Fibroblast of lung (primary cell): ENCODE measurements at regions not wholly inside any gene's neighbourhood (a gene's known extent, or its start where the extent isn't known, plus 50 kb on each side); places are given as distances from the start of the nearest gene placed in this dataset.

Experiments used
- DNase-seq, 2 donors: peaks; one replicate each; pipeline versions ENCODE4 v3.0.0 to v3.0.0-alpha.2; 2010; ENCODE audit warnings: low read depth in 2 of 2
- H2AFZ ChIP-seq: 2 replicates; pipeline ENCODE4 v1.5.1; 2012; ENCODE audit warnings: low read length, control low read depth, inconsistent platforms
- H3K27ac ChIP-seq: 2 replicates; pipeline ENCODE4 v1.5.1; 2011; ENCODE audit warnings: low read length, control low read depth; ENCODE audit not compliant: insufficient read depth
- H3K27me3 ChIP-seq: 2 replicates; pipeline ENCODE4 v1.5.1; 2011; ENCODE audit warnings: mild to moderate bottlenecking, low read length; ENCODE audit not compliant: control insufficient read depth, insufficient read depth
- H3K36me3 ChIP-seq: 2 replicates; pipeline ENCODE4 v1.5.1; 2011; ENCODE audit warnings: low read length; ENCODE audit not compliant: control insufficient read depth, insufficient read depth
- H3K4me1 ChIP-seq: 2 replicates; pipeline ENCODE4 v1.5.1; 2011; ENCODE audit warnings: low read length; ENCODE audit not compliant: control insufficient read depth, insufficient read depth; ENCODE audit errors: extremely low read depth
- H3K4me2 ChIP-seq: 2 replicates; pipeline ENCODE4 v1.5.1; 2011; ENCODE audit warnings: low read length, control low read depth; ENCODE audit not compliant: insufficient read depth; ENCODE audit errors: extremely low read depth
- H3K4me3 ChIP-seq, 4 experiments: fragments of 200-600 bp in 1 of 4; sonication (generic) in 1 of 4; replicated peaks in 1 of 4; 2 replicates each; pipeline ENCODE4 v1.5.1; 2011 to 2016; ENCODE audit warnings: low read length in 4 of 4, low read depth in 3 of 4, mild to moderate bottlenecking in 3 of 4, control low read depth in 2 of 4, inconsistent platforms in 1 of 4, mixed read lengths in 1 of 4; ENCODE audit not compliant: insufficient read depth in 1 of 4; ENCODE audit errors: control extremely low read depth in 1 of 4
- H3K79me2 ChIP-seq: 2 replicates; pipeline ENCODE4 v1.5.1; 2012; ENCODE audit warnings: mild to moderate bottlenecking, low read length, inconsistent platforms; ENCODE audit not compliant: control insufficient read depth, insufficient read depth
- H3K9ac ChIP-seq: 2 replicates; pipeline ENCODE4 v1.5.1; 2011; ENCODE audit warnings: mild to moderate bottlenecking, low read length, control low read depth; ENCODE audit not compliant: insufficient read depth
- H3K9me3 ChIP-seq: 2 replicates; pipeline ENCODE4 v1.5.1; 2012; ENCODE audit warnings: low read depth, low read length; ENCODE audit not compliant: control insufficient read depth, insufficient read depth
- H4K20me1 ChIP-seq: 2 replicates; pipeline ENCODE4 v1.5.1; 2011; ENCODE audit warnings: low read length; ENCODE audit not compliant: control insufficient read depth, insufficient read depth; ENCODE audit errors: extremely low read depth
- EZH2 ChIP-seq: IDR thresholded peaks from 2 replicates; pipeline ENCODE4 v1.5.1; 2012; ENCODE audit warnings: low read length, control low read depth, mild to moderate bottlenecking; ENCODE audit errors: missing control alignments
- TF ChIP-seq, protein P1 (sequence below), 2 donors: IDR thresholded peaks in 1 of 2; conservative IDR thresholded peaks in 1 of 2; 1 replicate in 1 of 2; 2 replicates in 1 of 2; pipeline ENCODE4 v1.5.1; 2011 to 2012; ENCODE audit warnings: low read length in 2 of 2, control low read depth in 1 of 2, inconsistent platforms in 1 of 2, low read depth in 1 of 2, mild to moderate bottlenecking in 1 of 2

DNA sequence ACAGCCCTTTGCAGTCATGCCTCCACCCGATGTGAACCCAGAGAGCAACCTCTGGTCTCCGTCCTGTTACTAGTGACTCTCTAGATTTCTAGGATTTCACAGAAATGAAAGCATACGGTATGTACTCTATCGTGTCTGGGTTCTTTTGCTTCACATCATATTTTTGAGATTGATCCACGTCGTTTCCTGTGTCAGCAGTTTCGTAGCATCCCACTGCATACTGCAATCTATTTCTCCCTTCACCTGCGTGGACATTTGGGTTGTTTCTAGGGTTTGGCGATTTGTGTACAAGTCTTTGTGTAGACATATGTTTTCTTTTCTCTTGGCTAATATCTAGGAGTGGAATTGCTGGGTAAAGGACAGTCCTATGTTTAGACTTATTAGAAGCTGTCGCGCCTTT, 119.8 kb upstream of the PCBD1 start:
- TF ChIP-seq EZH2, result no peak
- TF ChIP-seq, protein P1, sequence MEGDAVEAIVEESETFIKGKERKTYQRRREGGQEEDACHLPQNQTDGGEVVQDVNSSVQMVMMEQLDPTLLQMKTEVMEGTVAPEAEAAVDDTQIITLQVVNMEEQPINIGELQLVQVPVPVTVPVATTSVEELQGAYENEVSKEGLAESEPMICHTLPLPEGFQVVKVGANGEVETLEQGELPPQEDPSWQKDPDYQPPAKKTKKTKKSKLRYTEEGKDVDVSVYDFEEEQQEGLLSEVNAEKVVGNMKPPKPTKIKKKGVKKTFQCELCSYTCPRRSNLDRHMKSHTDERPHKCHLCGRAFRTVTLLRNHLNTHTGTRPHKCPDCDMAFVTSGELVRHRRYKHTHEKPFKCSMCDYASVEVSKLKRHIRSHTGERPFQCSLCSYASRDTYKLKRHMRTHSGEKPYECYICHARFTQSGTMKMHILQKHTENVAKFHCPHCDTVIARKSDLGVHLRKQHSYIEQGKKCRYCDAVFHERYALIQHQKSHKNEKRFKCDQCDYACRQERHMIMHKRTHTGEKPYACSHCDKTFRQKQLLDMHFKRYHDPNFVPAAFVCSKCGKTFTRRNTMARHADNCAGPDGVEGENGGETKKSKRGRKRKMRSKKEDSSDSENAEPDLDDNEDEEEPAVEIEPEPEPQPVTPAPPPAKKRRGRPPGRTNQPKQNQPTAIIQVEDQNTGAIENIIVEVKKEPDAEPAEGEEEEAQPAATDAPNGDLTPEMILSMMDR (conservative IDR thresholded peaks at IDR 0.05 in 1 of 2, IDR thresholded peaks at IDR 0.05 in 1 of 2; ENCODE audit: low read depth in 1 of 2, low read length in 2 of 2), result no peak
- Histone ChIP-seq H3K9ac (no peak overlapping the region), H3K4me2 (no peak overlapping the region), H4K20me1 (no peaks in the 10 kb centered on the region), H3K4me3 (no peak overlapping the region), H3K9me3 (no peaks in the 10 kb centered on the region), H3K4me1 (no peaks in the 10 kb centered on the region), H2AFZ (no peak overlapping the region), H3K36me3 (no peaks in the 10 kb centered on the region), H3K79me2 (no peaks in the 10 kb centered on the region), H3K27me3 (peaks cover 3% of the 10 kb centered on the region), H3K27ac (no peak overlapping the region)
- no peak for DNase-seq

DNA sequence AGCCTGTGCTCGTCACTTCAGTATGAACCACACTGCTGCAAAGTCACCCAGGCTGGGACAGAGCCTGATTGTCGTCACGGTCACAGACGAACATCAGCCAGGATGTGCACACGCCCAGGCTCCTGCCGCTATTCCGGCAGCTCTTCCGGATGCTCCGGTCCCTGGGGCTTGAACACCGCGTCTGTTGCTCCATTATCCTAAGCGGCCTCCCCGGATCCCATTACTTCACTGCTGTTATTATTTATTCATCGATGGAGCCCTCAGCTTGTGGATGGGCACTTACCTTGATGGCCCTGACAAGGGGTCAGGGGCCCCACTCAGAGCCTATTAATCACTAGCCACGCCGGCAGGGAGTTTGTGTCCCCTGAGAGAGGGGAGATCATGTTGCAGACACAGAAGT, 120.8 kb upstream of the PCBD1 start:
- no peaks in the 10 kb centered on the region for H3K36me3 ChIP-seq
- DNase-seq, result no peak
- no peaks in the 10 kb centered on the region for H3K9me3 ChIP-seq
- H3K4me1 ChIP-seq, result no peaks in the 10 kb centered on the region
- no peak overlapping the region for H3K27ac ChIP-seq
- H3K4me2 ChIP-seq, result no peak overlapping the region
- H3K27me3 ChIP-seq, result peaks cover 4% of the 10 kb centered on the region
- H3K4me3 ChIP-seq, result no peak overlapping the region
- no peak overlapping the region for H3K9ac ChIP-seq
- TF ChIP-seq, protein P1 (conservative IDR thresholded peaks at IDR 0.05 in 1 of 2, IDR thresholded peaks at IDR 0.05 in 1 of 2; ENCODE audit: low read depth in 1 of 2, low read length in 2 of 2), result no peak
- no peak for TF ChIP-seq EZH2
- no peak overlapping the region for H2AFZ ChIP-seq
- no peaks in the 10 kb centered on the region for H3K79me2 ChIP-seq
- no peaks in the 10 kb centered on the region for H4K20me1 ChIP-seq

DNA sequence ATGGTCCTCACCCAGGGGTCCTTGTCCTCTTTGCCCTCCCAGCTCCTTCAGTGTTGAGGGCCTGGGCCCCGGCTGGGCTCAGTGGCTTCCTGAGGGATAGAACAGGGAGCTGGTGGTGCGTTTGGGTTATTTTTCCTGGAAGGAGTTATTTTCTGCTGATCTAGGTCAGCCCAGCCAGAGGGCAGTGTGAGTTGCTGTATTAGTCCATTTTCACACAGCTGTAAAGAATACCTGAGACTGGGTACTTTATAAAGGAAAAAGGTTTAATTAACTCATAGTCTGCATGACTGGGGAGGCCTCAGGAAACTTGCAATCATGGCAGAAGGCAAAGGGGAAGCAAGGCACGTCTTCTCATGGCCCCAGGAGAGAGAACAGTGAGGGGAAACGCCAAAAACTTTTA, 122.4 kb upstream of the PCBD1 start:
- Histone ChIP-seq H3K4me2 (no peak overlapping the region), H3K79me2 (no peaks in the 10 kb centered on the region), H3K9ac (no peak overlapping the region), H4K20me1 (no peaks in the 10 kb centered on the region), H3K27me3 (peaks cover 6% of the 10 kb centered on the region), H3K36me3 (no peaks in the 10 kb centered on the region), H3K4me1 (no peaks in the 10 kb centered on the region), H3K27ac (no peak overlapping the region), H3K9me3 (no peaks in the 10 kb centered on the region), H2AFZ (no peak overlapping the region), H3K4me3 (no peak overlapping the region)
- TF ChIP-seq EZH2, result no peak
- TF ChIP-seq, protein P1 (conservative IDR thresholded peaks at IDR 0.05 in 1 of 2, IDR thresholded peaks at IDR 0.05 in 1 of 2; ENCODE audit: low read depth in 1 of 2, low read length in 2 of 2), result no peak
- DNase-seq, result no peak
